Right atrium auricular region (tissue), 2 donors: ENCODE measurements at regions not wholly inside any gene's neighbourhood (a gene's known extent, or its start where the extent isn't known, plus 50 kb on each side); places are given as distances from the start of the nearest gene placed in this dataset.
"Not testable (repeated sequence)": the region's sequence is repeated elsewhere in the genome, so short reads cannot be mapped to it uniquely, and the experiment has no call there.

Source experiments
- DNase-seq: peaks from one replicate; pipeline ENCODE4 v3.0.0-alpha.2; 2019; ENCODE audit warnings: low spot score
- H3K27ac ChIP-seq, 2 donors: fragments of 200-600 bp; sonication (generic); 1 replicate in 1 of 2; 2 replicates in 1 of 2; pipeline ENCODE4 v1.5.1; 2016 to 2019
- H3K27me3 ChIP-seq, 2 donors: fragments of 200-600 bp; sonication (generic); one replicate each; pipeline versions ENCODE4 v1.5.1 to v1.6.0; 2017 to 2019
- H3K36me3 ChIP-seq: fragments of 200-600 bp; sonication (generic); one replicate; pipeline ENCODE4 v1.5.1; 2016
- H3K4me1 ChIP-seq, 2 donors: fragments of 200-600 bp; sonication (generic); one replicate each; pipeline versions ENCODE4 v1.5.1 to v1.6.0; 2017 to 2019
- H3K4me3 ChIP-seq, 2 donors: fragments of 200-600 bp; sonication (generic); 1 replicate in 1 of 2; 2 replicates in 1 of 2; pipeline ENCODE4 v1.5.1; 2017 to 2019; ENCODE audit warnings: mild to moderate bottlenecking in 1 of 2, moderate library complexity in 1 of 2
- H3K9me3 ChIP-seq, 2 donors: fragments of 200-600 bp; sonication (generic); one replicate each; pipeline ENCODE4 v1.5.1; 2019
- TF ChIP-seq, protein P1 (sequence below), 2 donors: fragments of 200-600 bp; sonication (generic); IDR thresholded peaks; one replicate each; pipeline ENCODE4 v1.5.1; 2019; ENCODE audit warnings: antibody characterized with exemption in 2 of 2

DNA sequence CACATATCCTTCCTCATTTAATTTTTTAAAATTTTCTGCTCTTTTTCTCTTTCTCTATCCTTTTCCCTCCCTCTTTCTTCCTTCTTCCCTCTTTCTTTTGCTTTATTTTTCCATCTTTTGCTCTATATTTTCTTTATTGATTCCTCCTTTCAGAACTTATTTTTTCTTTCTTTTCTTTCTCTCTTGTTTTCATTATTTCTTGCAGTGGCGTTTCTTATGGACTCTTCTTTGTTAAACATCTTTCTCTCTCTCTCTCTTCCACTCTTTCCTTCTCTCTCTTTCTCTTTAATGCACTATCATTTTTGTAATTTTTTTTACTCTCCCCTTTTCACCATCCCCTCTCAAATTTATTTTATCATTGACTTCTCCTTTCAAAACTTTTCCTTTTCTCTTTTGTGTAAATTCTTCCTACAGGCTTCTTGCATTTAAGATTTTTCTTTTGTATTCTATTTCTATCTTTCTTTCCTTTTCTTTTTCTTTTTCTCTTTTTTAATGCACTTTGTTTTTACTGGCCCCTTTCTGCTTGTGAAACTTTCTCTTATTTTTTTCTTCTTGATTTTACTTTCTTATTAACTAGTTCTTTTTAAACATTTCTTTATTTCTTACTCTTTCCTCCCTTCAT lies 97.0 kb downstream of the RBMX2 start:
- no peaks in the 10 kb centered on the region for H3K4me1 ChIP-seq
- H3K27me3 ChIP-seq, result no peaks in the 10 kb centered on the region
- H3K36me3 ChIP-seq, result no peaks in the 10 kb centered on the region
- no peak overlapping the region for H3K27ac ChIP-seq
- DNase-seq, result no peak
- TF ChIP-seq, protein P1, sequence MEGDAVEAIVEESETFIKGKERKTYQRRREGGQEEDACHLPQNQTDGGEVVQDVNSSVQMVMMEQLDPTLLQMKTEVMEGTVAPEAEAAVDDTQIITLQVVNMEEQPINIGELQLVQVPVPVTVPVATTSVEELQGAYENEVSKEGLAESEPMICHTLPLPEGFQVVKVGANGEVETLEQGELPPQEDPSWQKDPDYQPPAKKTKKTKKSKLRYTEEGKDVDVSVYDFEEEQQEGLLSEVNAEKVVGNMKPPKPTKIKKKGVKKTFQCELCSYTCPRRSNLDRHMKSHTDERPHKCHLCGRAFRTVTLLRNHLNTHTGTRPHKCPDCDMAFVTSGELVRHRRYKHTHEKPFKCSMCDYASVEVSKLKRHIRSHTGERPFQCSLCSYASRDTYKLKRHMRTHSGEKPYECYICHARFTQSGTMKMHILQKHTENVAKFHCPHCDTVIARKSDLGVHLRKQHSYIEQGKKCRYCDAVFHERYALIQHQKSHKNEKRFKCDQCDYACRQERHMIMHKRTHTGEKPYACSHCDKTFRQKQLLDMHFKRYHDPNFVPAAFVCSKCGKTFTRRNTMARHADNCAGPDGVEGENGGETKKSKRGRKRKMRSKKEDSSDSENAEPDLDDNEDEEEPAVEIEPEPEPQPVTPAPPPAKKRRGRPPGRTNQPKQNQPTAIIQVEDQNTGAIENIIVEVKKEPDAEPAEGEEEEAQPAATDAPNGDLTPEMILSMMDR (IDR thresholded peaks at IDR 0.05), result no peak
- no peaks in the 10 kb centered on the region for H3K9me3 ChIP-seq
- H3K4me3 ChIP-seq, result no peak overlapping the region

DNA sequence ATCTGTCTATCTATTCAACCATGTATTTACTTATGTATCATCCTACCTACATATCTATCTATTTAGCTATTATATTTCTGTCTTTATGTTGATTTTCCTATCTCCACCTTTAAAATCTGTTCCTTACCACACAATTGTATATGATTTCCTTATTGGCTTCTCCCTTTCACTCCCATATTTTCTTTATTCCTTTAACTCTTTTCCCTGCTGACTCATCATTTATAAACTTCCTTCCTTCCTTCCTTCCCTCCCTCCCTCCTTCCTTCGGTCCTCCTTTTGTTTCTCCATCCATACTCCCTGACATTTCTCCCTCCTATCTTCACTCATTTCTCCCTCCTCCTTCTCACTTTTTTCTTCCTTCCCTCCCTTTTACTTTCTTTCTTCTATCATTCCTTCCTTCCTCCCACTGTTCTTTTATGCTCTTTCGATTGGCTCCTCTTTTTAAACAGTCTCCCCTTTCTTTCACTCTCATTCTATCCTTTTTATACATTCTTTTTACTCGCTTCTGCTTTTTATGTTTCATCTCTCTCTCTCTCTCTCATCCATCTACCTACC lies 100.3 kb downstream of the RBMX2 start:
- TF ChIP-seq, protein P1 (IDR thresholded peaks at IDR 0.05), result no peak
- H3K4me1 ChIP-seq, result no peaks in the 10 kb centered on the region
- H3K27ac ChIP-seq, result no peak overlapping the region
- no peak overlapping the region for H3K4me3 ChIP-seq
- DNase-seq, result no peak
- no peaks in the 10 kb centered on the region for H3K36me3 ChIP-seq
- no peaks in the 10 kb centered on the region for H3K27me3 ChIP-seq
- H3K9me3 ChIP-seq, result no peaks in the 10 kb centered on the region

DNA sequence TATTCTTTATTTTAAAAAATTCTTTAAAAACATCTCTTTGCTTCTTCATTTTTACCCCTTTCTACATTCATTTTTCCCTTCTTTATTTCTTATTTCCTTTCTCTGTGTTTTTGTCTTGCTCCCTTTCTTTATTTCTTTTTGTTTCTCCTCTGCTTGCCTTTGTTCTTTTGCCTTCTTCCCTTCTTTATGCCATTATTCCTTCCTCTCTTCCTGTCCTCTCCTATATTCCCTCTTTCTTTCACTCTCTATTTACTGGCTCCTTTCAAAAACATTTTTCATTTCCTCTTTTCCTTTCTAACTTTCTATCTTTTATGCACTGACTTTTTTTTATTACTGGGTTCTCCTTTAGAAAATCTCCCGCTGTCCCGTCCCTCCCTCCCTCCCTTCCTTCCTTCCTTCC lies 102.2 kb downstream of the RBMX2 start:
- Histone ChIP-seq H3K9me3 (no peaks in the 10 kb centered on the region), H3K27me3 (no peaks in the 10 kb centered on the region), H3K4me1 (no peaks in the 10 kb centered on the region), H3K27ac (no peak overlapping the region), H3K4me3 (no peak overlapping the region), H3K36me3 (no peaks in the 10 kb centered on the region)
- DNase-seq, result no peak
- TF ChIP-seq, protein P1 (IDR thresholded peaks at IDR 0.05), result no peak

DNA sequence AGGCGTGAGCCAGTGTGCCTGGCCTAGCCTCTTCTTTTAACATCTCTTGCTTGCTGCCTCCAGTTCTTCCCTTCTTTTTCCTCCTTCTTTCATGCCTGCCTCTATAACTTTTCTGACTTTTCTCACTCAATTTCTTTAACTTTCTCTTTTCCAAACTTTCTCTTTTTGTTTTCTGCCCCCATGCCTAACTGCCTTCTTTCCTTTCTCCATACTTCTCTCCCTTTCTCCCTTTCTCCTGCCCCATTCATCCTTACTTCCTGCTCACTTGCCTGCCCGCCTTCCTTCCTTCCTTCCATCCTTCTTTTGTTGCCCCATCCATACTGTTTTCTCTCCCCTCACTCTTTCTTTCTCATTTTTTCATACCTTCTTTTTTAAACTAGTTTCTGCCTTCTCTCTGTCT lies 105.2 kb downstream of the RBMX2 start:
- Histone ChIP-seq H3K9me3 (no peaks in the 10 kb centered on the region), H3K4me3 (no peak overlapping the region), H3K36me3 (no peaks in the 10 kb centered on the region), H3K4me1 (no peaks in the 10 kb centered on the region), H3K27me3 (no peaks in the 10 kb centered on the region), H3K27ac (no peak overlapping the region)
- TF ChIP-seq, protein P1 (IDR thresholded peaks at IDR 0.05), result no peak
- no peak for DNase-seq

DNA sequence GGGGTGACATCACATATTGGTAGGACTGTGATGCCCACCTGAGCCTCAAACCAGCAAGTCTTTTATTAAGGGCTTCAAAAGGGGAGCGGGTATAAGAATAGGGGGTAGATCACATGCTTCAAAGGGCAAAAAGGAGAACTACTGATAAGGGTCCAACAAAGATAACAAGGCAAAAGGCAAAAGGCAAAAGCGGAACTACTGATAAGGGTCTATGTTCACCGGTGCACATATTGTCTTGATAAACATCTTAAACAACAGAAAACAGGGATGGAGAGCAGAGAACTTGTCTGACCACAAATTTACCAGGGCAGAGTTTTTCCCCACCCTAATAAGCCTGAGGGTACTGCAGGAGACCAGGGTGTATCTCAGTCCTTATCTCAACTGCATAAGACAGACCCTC lies 110.7 kb downstream of the RBMX2 start:
- not testable (repeated sequence) for H3K27ac ChIP-seq, H3K9me3 ChIP-seq, H3K36me3 ChIP-seq, H3K4me1 ChIP-seq, DNase-seq, H3K4me3 ChIP-seq, H3K27me3 ChIP-seq

DNA sequence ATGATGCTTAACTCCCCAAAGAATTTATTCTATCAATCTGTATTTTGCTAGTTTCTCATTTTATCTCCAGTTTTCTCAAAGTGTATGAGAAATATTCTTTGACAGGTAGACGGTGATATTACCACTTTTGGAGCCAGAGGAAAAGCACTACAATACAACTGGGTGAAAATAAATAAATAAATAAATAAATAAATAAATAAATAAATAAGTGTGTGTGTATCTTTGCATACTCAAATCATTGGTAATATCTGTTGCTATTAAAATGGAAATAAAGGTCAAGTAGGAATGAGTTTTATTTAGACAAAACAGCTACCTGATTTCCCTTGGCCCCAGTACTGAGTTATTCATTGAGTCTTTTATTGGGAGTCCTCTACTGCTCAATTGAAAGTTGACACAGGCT lies 114.3 kb downstream of the RBMX2 start:
- Histone ChIP-seq H3K9me3 (peaks cover 0 to 7% of the 10 kb centered on the region in 2 donors), H3K36me3 (no peaks in the 10 kb centered on the region), H3K27ac (no peak overlapping the region), H3K4me1 (no peaks in the 10 kb centered on the region), H3K27me3 (no peaks in the 10 kb centered on the region), H3K4me3 (no peak overlapping the region)
- DNase-seq, result no peak
- TF ChIP-seq, protein P1 (IDR thresholded peaks at IDR 0.05), result no peak
